ENCODE measurements at regions not wholly inside any gene's neighbourhood (a gene's known extent, or its start where the extent isn't known, plus 50 kb on each side); places are given as distances from the start of the nearest gene placed in this dataset.

DNA sequence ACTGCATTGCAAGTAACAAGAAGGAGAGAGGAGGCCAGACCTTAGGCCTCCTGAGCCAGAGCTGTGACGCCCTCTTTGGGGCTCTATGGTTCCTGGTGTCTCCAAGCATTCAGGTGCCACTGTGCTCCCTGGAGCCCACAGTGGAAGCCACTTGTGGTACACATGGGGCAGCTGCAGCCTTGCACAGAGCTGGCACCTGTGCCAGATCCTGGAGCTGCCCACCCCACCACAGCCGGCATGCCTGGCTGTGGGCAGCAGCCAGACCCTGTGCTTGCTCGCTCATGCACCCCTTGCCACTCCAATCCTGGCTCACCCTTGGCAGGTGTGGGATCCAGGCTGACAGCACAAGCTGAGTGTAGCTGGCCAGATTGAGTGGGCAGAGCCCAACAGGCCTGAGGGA, 173.8 kb upstream of the SMIM30 start:
- TF ChIP-seq, protein P1, sequence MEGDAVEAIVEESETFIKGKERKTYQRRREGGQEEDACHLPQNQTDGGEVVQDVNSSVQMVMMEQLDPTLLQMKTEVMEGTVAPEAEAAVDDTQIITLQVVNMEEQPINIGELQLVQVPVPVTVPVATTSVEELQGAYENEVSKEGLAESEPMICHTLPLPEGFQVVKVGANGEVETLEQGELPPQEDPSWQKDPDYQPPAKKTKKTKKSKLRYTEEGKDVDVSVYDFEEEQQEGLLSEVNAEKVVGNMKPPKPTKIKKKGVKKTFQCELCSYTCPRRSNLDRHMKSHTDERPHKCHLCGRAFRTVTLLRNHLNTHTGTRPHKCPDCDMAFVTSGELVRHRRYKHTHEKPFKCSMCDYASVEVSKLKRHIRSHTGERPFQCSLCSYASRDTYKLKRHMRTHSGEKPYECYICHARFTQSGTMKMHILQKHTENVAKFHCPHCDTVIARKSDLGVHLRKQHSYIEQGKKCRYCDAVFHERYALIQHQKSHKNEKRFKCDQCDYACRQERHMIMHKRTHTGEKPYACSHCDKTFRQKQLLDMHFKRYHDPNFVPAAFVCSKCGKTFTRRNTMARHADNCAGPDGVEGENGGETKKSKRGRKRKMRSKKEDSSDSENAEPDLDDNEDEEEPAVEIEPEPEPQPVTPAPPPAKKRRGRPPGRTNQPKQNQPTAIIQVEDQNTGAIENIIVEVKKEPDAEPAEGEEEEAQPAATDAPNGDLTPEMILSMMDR (IDR thresholded peaks at IDR 0.05), result no peak
- TF ChIP-seq POLR2A (IDR thresholded peaks at IDR 0.05), result no peak
- no peak for TF ChIP-seq POLR2AphosphoS5 (IDR thresholded peaks at IDR 0.05)
- no peak for TF ChIP-seq EP300 (IDR thresholded peaks at IDR 0.05; ENCODE audit: low read depth)

All from transverse colon (tissue), 4 donors.